HG02759 (cell line): ENCODE measurements at regions not wholly inside any gene's neighbourhood (a gene's known extent, or its start where the extent isn't known, plus 50 kb on each side); places are given as distances from the start of the nearest gene placed in this dataset.

Source experiments
- ATAC-seq: cut with Tn5 transposase; IDR thresholded peaks from one replicate; pipeline ENCODE4 v1.9.1; 2021; ENCODE audit warnings: mild to moderate bottlenecking, moderate library complexity; ENCODE audit not compliant: unreplicated experiment

GRCh38 chr5:76030343-76030742 is 52.8 kb upstream of the SV2C start:
- ATAC-seq = no peak

- no peak for ATAC-seq
Observed at GRCh38 chr5:76029739-76030138, 53.4 kb upstream of the SV2C start.

- no peak for ATAC-seq
Observed at GRCh38 chr5:76025790-76026189, 57.4 kb upstream of the SV2C start.

- ATAC-seq = no peak
Observed at GRCh38 chr5:76025069-76025468, 58.1 kb upstream of the SV2C start.

GRCh38 chr5:76022611-76023010 is 60.6 kb upstream of the SV2C start:
- ATAC-seq = no peak

- no peak for ATAC-seq
Observed at GRCh38 chr5:76021936-76022584, 61.1 kb upstream of the SV2C start.

- ATAC-seq = no peak
Observed at GRCh38 chr5:76016258-76016657, 66.9 kb upstream of the SV2C start.

GRCh38 chr5:76014005-76014404 is 69.2 kb upstream of the SV2C start:
- no peak for ATAC-seq

GRCh38 chr5:76007904-76008303 is 75.3 kb upstream of the SV2C start:
- no peak for ATAC-seq

- ATAC-seq = no peak
Observed at GRCh38 chr5:76000582-76000981, 82.6 kb upstream of the SV2C start.

- ATAC-seq = no peak
Observed at GRCh38 chr5:75993643-75994520, 89.3 kb upstream of the SV2C start.

- no peak for ATAC-seq
Observed at GRCh38 chr5:75993183-75993582, 90.0 kb upstream of the SV2C start.

GRCh38 chr5:75992753-75993152 is 90.4 kb upstream of the SV2C start:
- ATAC-seq = no peak

- no peak for ATAC-seq
Observed at GRCh38 chr5:75985077-75985476, 98.1 kb upstream of the SV2C start.

- no peak for ATAC-seq
Observed at GRCh38 chr5:75975496-75975895, 107.7 kb upstream of the SV2C start.

- ATAC-seq = no peak
Observed at GRCh38 chr5:75965292-75965691, 117.9 kb upstream of the SV2C start.

GRCh38 chr5:75964008-75964407 is 119.2 kb upstream of the SV2C start:
- no peak for ATAC-seq

GRCh38 chr5:75963554-75963953 is 119.6 kb upstream of the SV2C start:
- no peak for ATAC-seq

- no peak for ATAC-seq
Observed at GRCh38 chr5:75961818-75962217, 121.4 kb upstream of the SV2C start.

- ATAC-seq = no peak
Observed at GRCh38 chr5:75960129-75960528, 123.1 kb upstream of the SV2C start.

GRCh38 chr5:75952963-75953362 is 130.2 kb upstream of the SV2C start:
- no peak for ATAC-seq

- no peak for ATAC-seq
Observed at GRCh38 chr5:75952291-75952690, 130.9 kb upstream of the SV2C start.
